SU-DHL-6 (cell line): ENCODE measurements at regions not wholly inside any gene's neighbourhood (a gene's known extent, or its start where the extent isn't known, plus 50 kb on each side); places are given as distances from the start of the nearest gene placed in this dataset.

ENCODE experiments used
- CTCF ChIP-seq: fragments of 200-600 bp; sonication (generic); IDR thresholded peaks from one replicate; pipeline ENCODE4 v1.5.1; 2017; ENCODE audit warnings: antibody characterized with exemption, mild to moderate bottlenecking, low read length, moderate library complexity; ENCODE audit not compliant: insufficient read depth, poor library complexity, severe bottlenecking
- EZH2phosphoT487 ChIP-seq: fragments of 200-600 bp; sonication (generic), shearing (Covaris generic); conservative IDR thresholded peaks from 2 replicates; pipeline ENCODE4 v1.6.1; 2018; ENCODE audit warnings: mild to moderate bottlenecking, antibody characterized with exemption, low read length, moderate library complexity, mixed read lengths

- TF ChIP-seq CTCF (no peak), EZH2phosphoT487 (no peak)
Observed at GRCh38 chr14:48970943-48971342, 615.2 kb downstream of the RPS29 start.
